Activated T-cell treated with anti-CD3 and anti-CD28 coated beads, Interleukin-2, amount 50 U/mL, for 4 hours (primary cell): ENCODE measurements at regions not wholly inside any gene's neighbourhood (a gene's known extent, or its start where the extent isn't known, plus 50 kb on each side); places are given as distances from the start of the nearest gene placed in this dataset.
A peak's percentile ranks its signal among the peaks of the same experiment; 100 is the strongest.

Experiments used
- ATAC-seq, 2 donors: fragments of 200-7000 bp; cut with Tn5 transposase; one replicate each; pipeline ENCODE4 v1.10.0; 2021
- DNase-seq: peaks from one replicate; pipeline ENCODE4 v3.0.0-alpha.2; 2020
- H3K27me3 Mint-ChIP-seq: one replicate; pipeline ENCODE4 v1.8.0; 2021; ENCODE audit warnings: low read depth, mixed read lengths
- H3K36me3 Mint-ChIP-seq: one replicate; pipeline ENCODE4 v1.8.0; 2022; ENCODE audit warnings: mixed read lengths; ENCODE audit not compliant: insufficient read depth
- H3K4me1 Mint-ChIP-seq: one replicate; pipeline ENCODE4 v1.8.0; 2021; ENCODE audit warnings: low read depth, mixed read lengths
- H3K4me3 Mint-ChIP-seq: one replicate; pipeline ENCODE4 v1.8.0; 2021; ENCODE audit warnings: mild to moderate bottlenecking, moderate library complexity, mixed read lengths
- H3K9me3 Mint-ChIP-seq: one replicate; pipeline ENCODE4 v1.8.0; 2021; ENCODE audit warnings: mixed read lengths

- no peak for DNase-seq
- no peaks in the 10 kb centered on the region for H3K9me3 Mint-ChIP-seq
- H3K36me3 Mint-ChIP-seq, result no peaks in the 10 kb centered on the region
- no peak for ATAC-seq
- no peaks in the 10 kb centered on the region for H3K27me3 Mint-ChIP-seq
- no peak overlapping the region for H3K4me3 Mint-ChIP-seq
- no peaks in the 10 kb centered on the region for H3K4me1 Mint-ChIP-seq
These were observed 272.3 kb upstream of the NECTIN3 start for GRCh38 chr3:110799271-110799670.

DNA sequence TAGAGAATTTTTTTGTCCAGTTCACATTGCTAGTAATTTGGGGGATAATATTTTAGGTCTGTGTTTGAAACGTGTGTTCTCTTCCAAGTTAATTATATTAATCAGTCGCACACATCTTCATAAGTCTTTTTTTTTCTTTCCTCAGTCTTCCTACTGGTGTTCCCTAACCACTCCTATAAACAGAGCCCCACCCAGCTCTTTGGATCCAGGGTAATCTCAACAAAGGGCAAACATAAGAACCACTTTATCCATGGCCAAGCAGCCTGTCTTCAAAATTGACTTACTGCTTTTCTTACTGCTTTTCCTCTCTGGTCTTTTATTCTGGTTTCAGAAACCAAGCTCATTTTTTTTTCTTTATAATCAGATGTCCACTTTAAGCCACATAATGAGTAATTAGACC, 266.8 kb upstream of the NECTIN3 start:
- Mint-ChIP-seq H3K4me3 (no peak overlapping the region), H3K9me3 (no peaks in the 10 kb centered on the region), H3K36me3 (no peaks in the 10 kb centered on the region), H3K27me3 (no peaks in the 10 kb centered on the region), H3K4me1 (no peaks in the 10 kb centered on the region)
- DNase-seq, result no peak
- ATAC-seq, result no peak

- no peaks in the 10 kb centered on the region for H3K27me3 Mint-ChIP-seq
- ATAC-seq (no peak), DNase-seq (no peak)
- H3K9me3 Mint-ChIP-seq, result no peaks in the 10 kb centered on the region
- H3K4me1 Mint-ChIP-seq, result no peaks in the 10 kb centered on the region
- no peak overlapping the region for H3K4me3 Mint-ChIP-seq
- H3K36me3 Mint-ChIP-seq, result no peaks in the 10 kb centered on the region
These were observed 264.7 kb upstream of the NECTIN3 start for GRCh38 chr3:110806924-110807323.

GRCh38 chr3:110808630-110809029, 263.0 kb upstream of the NECTIN3 start:
- no peak for DNase-seq

GRCh38 chr3:110810356-110810755, 261.3 kb upstream of the NECTIN3 start:
- Mint-ChIP-seq H3K36me3 (no peaks in the 10 kb centered on the region), H3K27me3 (peaks cover 3% of the 10 kb centered on the region), H3K9me3 (no peaks in the 10 kb centered on the region), H3K4me3 (no peak overlapping the region), H3K4me1 (peaks cover 10% of the 10 kb centered on the region)
- ATAC-seq (no peak), DNase-seq (no peak)

More at GRCh38 chr3:110808630-110809029, 263.0 kb upstream of the NECTIN3 start:
- Mint-ChIP-seq H3K9me3 (no peaks in the 10 kb centered on the region), H3K36me3 (no peaks in the 10 kb centered on the region), H3K4me1 (no peaks in the 10 kb centered on the region), H3K4me3 (no peak overlapping the region), H3K27me3 (no peaks in the 10 kb centered on the region)
- no peak for ATAC-seq

DNA sequence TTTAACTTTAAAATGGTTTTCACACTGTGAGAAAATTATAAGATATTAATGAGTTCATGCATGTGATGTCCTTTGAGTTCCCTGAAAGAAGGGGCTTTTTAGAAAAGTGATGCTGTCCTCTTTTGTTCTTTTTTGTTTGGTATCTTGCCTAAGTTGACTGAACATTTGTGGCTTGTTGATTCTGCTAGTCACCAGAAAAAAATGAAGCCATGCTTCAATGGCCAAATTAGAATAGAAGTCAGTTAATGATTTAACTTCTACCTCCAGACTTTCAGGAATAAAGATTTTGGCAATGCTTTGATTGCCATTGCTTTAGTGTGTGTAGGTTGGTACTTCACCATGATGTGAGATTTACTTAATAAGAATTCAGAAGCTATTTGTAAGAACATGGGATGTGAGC, 260.6 kb upstream of the NECTIN3 start:
- H3K27me3 Mint-ChIP-seq, result peaks cover 3% of the 10 kb centered on the region
- peaks cover 10% of the 10 kb centered on the region for H3K4me1 Mint-ChIP-seq
- ATAC-seq (no peak), DNase-seq (no peak)
- no peaks in the 10 kb centered on the region for H3K9me3 Mint-ChIP-seq
- H3K4me3 Mint-ChIP-seq, result no peak overlapping the region
- no peaks in the 10 kb centered on the region for H3K36me3 Mint-ChIP-seq

- Mint-ChIP-seq H3K9me3 (no peaks in the 10 kb centered on the region), H3K4me3 (no peak overlapping the region), H3K27me3 (peaks cover 7% of the 10 kb centered on the region), H3K36me3 (no peaks in the 10 kb centered on the region), H3K4me1 (peaks cover 10% of the 10 kb centered on the region)
- no peak for DNase-seq
- no peak for ATAC-seq
These were observed 258.1 kb upstream of the NECTIN3 start for GRCh38 chr3:110813541-110813940.

DNA sequence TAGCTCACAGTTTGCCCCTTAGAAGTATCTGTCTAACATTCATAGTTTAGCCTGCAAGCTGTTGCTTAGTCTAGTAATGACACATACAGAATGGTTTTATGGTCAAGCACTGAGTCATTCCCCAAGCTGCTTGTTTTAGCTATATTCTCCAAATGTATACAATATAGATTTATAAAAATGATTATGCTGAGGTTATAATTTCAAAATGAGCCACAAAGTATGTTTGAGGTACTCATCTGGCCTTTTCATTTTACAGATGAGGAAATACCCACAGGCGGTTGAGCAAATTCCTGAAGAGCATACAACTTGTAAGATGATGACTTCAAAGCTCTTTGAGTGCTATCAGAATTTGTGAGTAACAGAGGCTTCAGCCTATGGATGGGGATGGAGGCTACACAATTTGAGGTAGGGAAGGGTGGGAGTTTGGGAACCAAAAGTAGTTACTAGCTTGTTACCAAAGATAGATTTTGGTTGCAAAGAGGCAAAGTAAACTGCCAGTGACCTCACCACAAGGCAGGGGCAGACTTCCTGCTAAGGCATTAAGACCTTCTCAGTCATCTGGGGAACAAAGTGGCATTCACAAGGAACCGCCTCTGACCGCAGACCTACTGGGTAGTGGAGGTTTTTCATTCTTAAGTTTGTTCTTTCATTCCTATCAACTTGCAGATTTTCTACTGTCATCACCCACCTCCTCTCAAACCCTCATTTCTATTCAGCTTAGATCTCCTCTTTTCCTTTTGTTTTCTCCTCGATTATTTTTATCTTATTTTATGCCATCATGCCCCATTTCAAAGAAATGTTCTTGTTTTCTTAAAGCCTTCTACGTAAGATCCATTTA, 257.2 kb upstream of the NECTIN3 start:
- Mint-ChIP-seq H3K27me3 (peaks cover 7% of the 10 kb centered on the region), H3K9me3 (no peaks in the 10 kb centered on the region), H3K4me1 (peaks cover 10% of the 10 kb centered on the region), H3K36me3 (no peaks in the 10 kb centered on the region), H3K4me3 (peak overlapping the region; percentile 5)
- DNase-seq (no peak), ATAC-seq (peak; percentile 75 to 80)

DNA sequence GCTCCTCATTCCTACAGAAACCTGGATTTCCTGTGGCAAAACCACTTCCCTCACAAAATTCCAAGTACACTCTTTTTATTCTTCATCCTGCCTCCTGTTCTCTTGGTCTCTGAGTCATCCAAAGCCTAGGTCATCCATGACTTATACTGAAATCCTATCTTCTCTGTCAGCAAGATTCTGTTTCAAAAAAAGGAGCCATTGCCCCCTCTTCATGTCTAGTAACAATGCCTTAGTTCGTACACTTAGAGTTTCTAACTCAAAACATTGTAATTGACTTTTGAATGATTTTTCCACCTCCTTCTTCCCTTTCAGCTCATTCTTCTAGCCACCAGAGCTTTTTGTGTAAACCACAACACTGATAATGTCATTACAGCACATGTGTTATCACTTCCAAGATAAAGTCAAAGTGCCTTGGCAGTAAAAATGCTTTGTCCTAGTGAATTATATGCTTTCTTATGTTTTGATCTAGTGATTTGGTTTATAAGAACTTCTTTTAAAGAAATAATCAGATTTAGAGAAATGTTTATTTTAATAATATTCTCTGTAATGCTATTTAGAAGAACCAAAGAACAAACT, 256.5 kb upstream of the NECTIN3 start:
- H3K4me3 Mint-ChIP-seq, result peak overlapping the region; percentile 5
- no peak for ATAC-seq

GRCh38 chr3:110816008-110816407, 255.6 kb upstream of the NECTIN3 start:
- H3K4me1 Mint-ChIP-seq, result peaks cover 10% of the 10 kb centered on the region
- no peaks in the 10 kb centered on the region for H3K9me3 Mint-ChIP-seq
- ATAC-seq (no peak), DNase-seq (no peak)
- no peak overlapping the region for H3K4me3 Mint-ChIP-seq
- no peaks in the 10 kb centered on the region for H3K36me3 Mint-ChIP-seq
- H3K27me3 Mint-ChIP-seq, result peaks cover 7% of the 10 kb centered on the region

More for the DNA sequence above, 256.5 kb upstream of the NECTIN3 start:
- Mint-ChIP-seq H3K27me3 (peaks cover 7% of the 10 kb centered on the region), H3K36me3 (no peaks in the 10 kb centered on the region), H3K4me1 (peaks cover 10% of the 10 kb centered on the region), H3K9me3 (no peaks in the 10 kb centered on the region)
- no peak for DNase-seq

DNA sequence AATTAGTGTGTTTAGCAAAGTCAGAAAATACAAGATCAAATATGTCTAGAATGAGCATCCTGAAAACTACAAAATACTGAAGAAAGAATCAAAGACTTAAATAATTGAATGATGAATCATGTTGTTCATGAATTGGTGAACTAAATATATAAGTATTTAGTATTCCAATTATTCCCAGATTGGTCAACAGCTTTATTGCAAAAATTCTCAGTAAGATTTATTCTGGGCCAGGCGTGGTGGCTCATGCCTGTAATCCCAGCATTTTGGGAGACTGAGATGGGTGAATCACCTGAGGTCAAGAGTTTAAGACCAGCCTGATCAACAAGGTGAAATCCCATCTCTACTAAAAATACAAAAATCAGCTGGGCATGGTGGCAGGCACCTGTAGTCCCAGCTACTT, 250.0 kb upstream of the NECTIN3 start:
- no peak for ATAC-seq

DNA sequence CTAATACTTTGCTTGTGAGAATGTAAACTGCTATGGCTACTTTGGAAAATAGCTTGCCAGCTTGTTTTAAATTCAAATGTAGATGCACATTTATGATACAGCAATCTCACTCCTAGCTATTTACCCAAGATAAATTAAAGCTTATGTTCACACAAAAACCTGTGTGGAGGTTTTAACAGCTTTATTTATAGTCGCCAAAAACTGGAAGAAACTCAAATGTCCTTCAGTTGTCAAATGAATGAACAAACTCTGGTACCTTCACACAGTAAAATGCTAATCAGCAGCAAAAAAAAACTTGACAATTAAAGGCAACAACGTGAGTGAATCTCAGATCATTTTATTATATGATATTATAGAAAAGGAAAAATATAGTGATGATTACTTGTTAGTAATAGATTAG, 248.6 kb upstream of the NECTIN3 start:
- Mint-ChIP-seq H3K36me3 (no peaks in the 10 kb centered on the region), H3K9me3 (no peaks in the 10 kb centered on the region), H3K4me3 (no peak overlapping the region), H3K4me1 (no peaks in the 10 kb centered on the region), H3K27me3 (no peaks in the 10 kb centered on the region)
- DNase-seq, result no peak
- ATAC-seq, result no peak

More for the DNA sequence above, 250.0 kb upstream of the NECTIN3 start:
- no peak for DNase-seq
- no peaks in the 10 kb centered on the region for H3K4me1 Mint-ChIP-seq
- peaks cover 3% of the 10 kb centered on the region for H3K27me3 Mint-ChIP-seq
- H3K9me3 Mint-ChIP-seq, result no peaks in the 10 kb centered on the region
- H3K36me3 Mint-ChIP-seq, result no peaks in the 10 kb centered on the region
- H3K4me3 Mint-ChIP-seq, result no peak overlapping the region

DNA sequence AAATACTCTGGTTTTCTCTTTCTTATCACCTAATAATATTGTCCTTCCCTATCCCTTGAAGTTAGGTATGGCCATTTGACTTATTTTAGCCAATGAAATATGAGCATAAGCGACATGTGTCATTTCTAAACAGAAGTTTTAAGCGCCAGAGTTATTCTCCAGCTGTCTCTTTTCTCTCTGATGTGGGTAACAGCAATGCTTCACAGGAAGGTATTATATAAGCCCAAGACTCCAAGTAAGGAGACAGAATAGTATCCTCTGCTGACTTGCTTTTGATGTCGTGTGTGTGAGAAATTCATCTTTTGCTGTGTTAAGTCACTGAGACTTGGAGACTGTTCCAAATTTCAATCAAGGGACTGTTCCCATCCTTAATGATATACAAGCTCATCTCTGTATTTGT, 224.6 kb upstream of the NECTIN3 start:
- no peaks in the 10 kb centered on the region for H3K4me1 Mint-ChIP-seq

GRCh38 chr3:110849064-110849463, 222.6 kb upstream of the NECTIN3 start:
- Mint-ChIP-seq H3K9me3 (no peaks in the 10 kb centered on the region), H3K27me3 (no peaks in the 10 kb centered on the region), H3K36me3 (no peaks in the 10 kb centered on the region), H3K4me3 (no peak overlapping the region), H3K4me1 (no peaks in the 10 kb centered on the region)
- DNase-seq, result no peak
- ATAC-seq, result no peak

More for the DNA sequence above, 224.6 kb upstream of the NECTIN3 start:
- no peaks in the 10 kb centered on the region for H3K27me3 Mint-ChIP-seq
- DNase-seq (no peak), ATAC-seq (no peak)
- no peak overlapping the region for H3K4me3 Mint-ChIP-seq
- peaks cover 3% of the 10 kb centered on the region for H3K9me3 Mint-ChIP-seq
- H3K36me3 Mint-ChIP-seq, result no peaks in the 10 kb centered on the region

DNA sequence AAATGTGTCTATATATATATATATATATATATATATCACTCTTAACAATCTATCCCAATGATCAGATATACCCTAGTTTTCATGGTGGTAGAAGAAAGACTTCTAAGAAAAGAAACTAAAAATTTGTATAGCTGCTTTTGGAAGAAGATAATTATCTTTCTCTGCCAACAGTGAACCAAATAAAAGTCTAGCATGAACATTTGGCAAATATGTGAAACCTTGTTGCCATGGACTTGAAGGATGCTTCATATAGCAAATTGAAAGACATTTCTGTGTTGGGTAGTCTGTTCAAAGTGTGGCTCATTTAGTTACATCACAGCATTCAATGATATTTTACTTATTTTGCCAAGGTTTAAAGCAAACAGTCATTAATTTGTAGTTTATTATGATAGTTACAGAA, 219.9 kb upstream of the NECTIN3 start:
- Mint-ChIP-seq H3K4me1 (no peaks in the 10 kb centered on the region), H3K27me3 (no peaks in the 10 kb centered on the region), H3K9me3 (no peaks in the 10 kb centered on the region), H3K4me3 (no peak overlapping the region), H3K36me3 (no peaks in the 10 kb centered on the region)
- ATAC-seq, result no peak
- no peak for DNase-seq
